ENCODE measurements at regions not wholly inside any gene's neighbourhood (a gene's known extent, or its start where the extent isn't known, plus 50 kb on each side); places are given as distances from the start of the nearest gene placed in this dataset.
"Not testable (repeated sequence)": the region's sequence is repeated elsewhere in the genome, so short reads cannot be mapped to it uniquely, and the experiment has no call there.

GRCh38 chr2:223450246-223450645 lies 151.9 kb downstream of the SCG2 start:
- FAIRE-seq (no peak), DNase-seq (ENCODE audit: low spot score in 2 of 2) (no peak)

- DNase-seq (ENCODE audit: low spot score in 2 of 2), result no peak
- no peak for FAIRE-seq
These were observed 144.9 kb downstream of the SCG2 start for GRCh38 chr2:223457301-223457700.

- FAIRE-seq, result no peak
- DNase-seq (ENCODE audit: low spot score in 2 of 2), result no peak
These were observed 142.7 kb downstream of the SCG2 start for GRCh38 chr2:223459328-223459939.

- DNase-seq (ENCODE audit: low spot score in 2 of 2), result no peak
- no peak for FAIRE-seq
These were observed 142.0 kb downstream of the SCG2 start for GRCh38 chr2:223460209-223460608.

- no peak for FAIRE-seq
- DNase-seq (ENCODE audit: low spot score in 2 of 2), result no peak
These were observed 141.4 kb downstream of the SCG2 start for GRCh38 chr2:223460774-223461211.

GRCh38 chr2:223464071-223464470 lies 138.1 kb downstream of the SCG2 start:
- no peak for FAIRE-seq
- DNase-seq (ENCODE audit: low spot score in 2 of 2), result no peak

- no peak for FAIRE-seq
These were observed 136.4 kb downstream of the SCG2 start for GRCh38 chr2:223465793-223466192.

GRCh38 chr2:223467196-223467595 lies 135.0 kb downstream of the SCG2 start:
- DNase-seq (ENCODE audit: low spot score in 2 of 2) (no peak), FAIRE-seq (no peak)

More at GRCh38 chr2:223465793-223466192, 136.4 kb downstream of the SCG2 start:
- DNase-seq (ENCODE audit: low spot score in 2 of 2), result no peak

GRCh38 chr2:223469270-223470046 lies 132.7 kb downstream of the SCG2 start:
- no peak for DNase-seq (ENCODE audit: low spot score in 2 of 2)

GRCh38 chr2:223470602-223471001 lies 131.6 kb downstream of the SCG2 start:
- DNase-seq (ENCODE audit: low spot score in 2 of 2) (no peak), FAIRE-seq (no peak)

More at GRCh38 chr2:223469270-223470046, 132.7 kb downstream of the SCG2 start:
- no peak for FAIRE-seq

- no peak for DNase-seq (ENCODE audit: low spot score in 2 of 2)
- FAIRE-seq, result no peak
These were observed 129.4 kb downstream of the SCG2 start for GRCh38 chr2:223472771-223473170.

GRCh38 chr2:223474893-223475292 lies 127.3 kb downstream of the SCG2 start:
- FAIRE-seq, result no peak
- DNase-seq (ENCODE audit: low spot score in 2 of 2), result no peak

GRCh38 chr2:223475901-223476300 lies 126.3 kb downstream of the SCG2 start:
- FAIRE-seq (no peak), DNase-seq (ENCODE audit: low spot score in 2 of 2) (no peak)

- FAIRE-seq (no peak), DNase-seq (ENCODE audit: low spot score in 2 of 2) (no peak)
These were observed 124.8 kb downstream of the SCG2 start for GRCh38 chr2:223477318-223477717.

GRCh38 chr2:223481486-223481885 lies 120.7 kb downstream of the SCG2 start:
- FAIRE-seq, result no peak

GRCh38 chr2:223486751-223487150 lies 115.4 kb downstream of the SCG2 start:
- no peak for FAIRE-seq

More at GRCh38 chr2:223481486-223481885, 120.7 kb downstream of the SCG2 start:
- DNase-seq (ENCODE audit: low spot score in 2 of 2), result no peak

GRCh38 chr2:223487214-223487846 lies 114.8 kb downstream of the SCG2 start:
- DNase-seq (ENCODE audit: low spot score in 2 of 2), result no peak
- no peak for FAIRE-seq

More at GRCh38 chr2:223486751-223487150, 115.4 kb downstream of the SCG2 start:
- no peak for DNase-seq (ENCODE audit: low spot score in 2 of 2)

GRCh38 chr2:223488814-223489213 lies 113.3 kb downstream of the SCG2 start:
- FAIRE-seq (no peak), DNase-seq (ENCODE audit: low spot score in 2 of 2) (no peak)

- no peak for DNase-seq (ENCODE audit: low spot score in 2 of 2)
- no peak for FAIRE-seq
These were observed 107.7 kb downstream of the SCG2 start for GRCh38 chr2:223494496-223494895.

- FAIRE-seq (no peak), DNase-seq (ENCODE audit: low spot score in 2 of 2) (no peak)
These were observed 107.2 kb downstream of the SCG2 start for GRCh38 chr2:223494942-223495341.

- DNase-seq (ENCODE audit: low spot score in 2 of 2); FAIRE-seq: not testable (repeated sequence)
These were observed 105.3 kb downstream of the SCG2 start for GRCh38 chr2:223496853-223497252.

Measured in frontal cortex (tissue), 3 donors.